Stimulated activated memory B cell treated with anti-CD40 and anti-IgM and Interleukin-4, amounts not matched to agents 10 μg/mL and 1 μg/mL and 100 μg/mL, for 72 hours (primary cell): ENCODE measurements at regions not wholly inside any gene's neighbourhood (a gene's known extent, or its start where the extent isn't known, plus 50 kb on each side); places are given as distances from the start of the nearest gene placed in this dataset.
"Not testable (repeated sequence)": the region's sequence is repeated elsewhere in the genome, so short reads cannot be mapped to it uniquely, and the experiment has no call there.

Source experiments
- ATAC-seq: fragments of 150-1000 bp; cut with Tn5 transposase; 2 replicates; pipeline ENCODE4 v1.10.0; 2021
- H3K27ac Mint-ChIP-seq: one replicate; pipeline ENCODE4 v1.8.0; 2022; ENCODE audit warnings: mild to moderate bottlenecking, mixed read lengths
- H3K27me3 Mint-ChIP-seq: one replicate; pipeline ENCODE4 v1.8.0; 2022; ENCODE audit warnings: mixed read lengths
- H3K36me3 Mint-ChIP-seq: one replicate; pipeline ENCODE4 v1.8.0; 2022; ENCODE audit warnings: mixed read lengths
- H3K4me1 Mint-ChIP-seq: one replicate; pipeline ENCODE4 v1.8.0; 2022; ENCODE audit warnings: mixed read lengths
- H3K4me3 Mint-ChIP-seq: one replicate; pipeline ENCODE4 v1.8.0; 2022; ENCODE audit warnings: mild to moderate bottlenecking, moderate library complexity, mixed read lengths
- H3K9me3 Mint-ChIP-seq: one replicate; pipeline ENCODE4 v1.8.0; 2022; ENCODE audit warnings: mixed read lengths

DNA sequence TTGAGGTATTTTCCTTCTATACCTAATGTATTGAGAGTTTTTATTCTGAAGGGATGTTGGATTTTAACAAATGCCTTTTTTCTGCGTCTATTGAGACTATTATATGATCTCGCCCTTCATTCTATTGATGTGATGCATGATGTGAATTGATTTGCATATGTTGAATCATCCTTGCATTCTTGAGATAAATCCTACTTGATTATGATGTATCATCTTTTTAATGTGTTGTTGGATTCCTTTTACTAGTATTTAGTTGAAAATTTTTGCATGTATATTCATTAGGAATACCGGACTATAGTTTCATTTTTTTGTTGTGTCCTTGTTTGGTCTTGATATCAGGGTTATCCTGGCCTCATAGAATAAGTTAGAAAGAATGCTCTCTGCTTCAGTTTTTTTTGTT, 169.7 kb downstream of the NPR3 start:
- Mint-ChIP-seq H3K4me3 (no peak overlapping the region), H3K9me3 (peaks cover 32% of the 10 kb centered on the region), H3K4me1 (no peaks in the 10 kb centered on the region), H3K36me3 (no peaks in the 10 kb centered on the region), H3K27me3 (no peaks in the 10 kb centered on the region), H3K27ac (no peak overlapping the region)
- ATAC-seq: no peak

DNA sequence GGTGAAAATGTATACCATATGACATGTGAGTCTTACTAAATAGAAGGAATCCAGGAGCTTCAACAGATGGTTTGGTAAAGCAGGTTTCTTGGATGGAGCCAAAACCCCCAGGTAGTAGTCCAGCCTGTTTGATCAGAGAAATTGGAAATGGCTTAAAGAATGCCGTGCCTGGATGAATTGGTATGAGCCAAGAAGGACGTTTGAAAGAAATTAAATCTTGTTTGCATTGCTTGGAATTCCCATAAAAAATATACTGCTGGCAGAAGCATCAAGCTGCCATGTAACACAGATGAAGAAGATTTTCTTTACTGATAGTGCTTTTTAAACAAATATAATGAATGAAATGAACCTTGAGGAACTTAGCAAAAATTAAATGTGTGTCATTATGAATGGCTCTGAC, 176.3 kb downstream of the NPR3 start:
- Mint-ChIP-seq H3K27ac (no peak overlapping the region), H3K9me3 (peaks cover 12% of the 10 kb centered on the region), H3K27me3 (no peaks in the 10 kb centered on the region), H3K4me3 (no peak overlapping the region), H3K36me3 (no peaks in the 10 kb centered on the region), H3K4me1 (no peaks in the 10 kb centered on the region)
- no peak for ATAC-seq

DNA sequence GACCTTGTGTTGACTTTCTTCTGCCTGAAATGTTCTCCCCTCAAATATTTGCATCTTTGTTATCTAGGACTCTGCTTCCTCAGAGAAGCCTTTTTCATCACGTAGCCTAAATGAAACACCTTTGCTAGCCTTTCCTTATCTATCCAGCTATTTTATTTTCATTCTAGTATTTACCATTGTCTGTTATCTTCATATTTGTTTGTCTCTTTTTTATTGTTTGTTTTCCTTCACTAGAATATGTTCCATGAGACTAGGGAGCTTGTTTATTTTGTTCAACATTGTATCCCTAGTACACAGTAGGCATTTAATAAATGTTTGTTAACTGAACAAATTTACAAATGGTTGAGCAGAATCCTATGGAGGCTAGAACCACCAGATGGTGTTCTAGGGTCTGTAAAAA, 178.0 kb downstream of the NPR3 start:
- no peaks in the 10 kb centered on the region for H3K27me3 Mint-ChIP-seq
- peaks cover 6% of the 10 kb centered on the region for H3K9me3 Mint-ChIP-seq
- no peaks in the 10 kb centered on the region for H3K36me3 Mint-ChIP-seq
- H3K27ac Mint-ChIP-seq: no peak overlapping the region
- no peaks in the 10 kb centered on the region for H3K4me1 Mint-ChIP-seq
- no peak overlapping the region for H3K4me3 Mint-ChIP-seq
- ATAC-seq: no peak

GRCh38 chr5:32903613-32904012, 192.5 kb downstream of the NPR3 start:
- H3K27ac Mint-ChIP-seq: no peak overlapping the region
- no peak for ATAC-seq
- H3K4me3 Mint-ChIP-seq: no peak overlapping the region
- no peaks in the 10 kb centered on the region for H3K27me3 Mint-ChIP-seq
- H3K4me1 Mint-ChIP-seq: no peaks in the 10 kb centered on the region
- peaks cover 3% of the 10 kb centered on the region for H3K9me3 Mint-ChIP-seq
- H3K36me3 Mint-ChIP-seq: no peaks in the 10 kb centered on the region

- no peak overlapping the region for H3K4me3 Mint-ChIP-seq
- no peaks in the 10 kb centered on the region for H3K36me3 Mint-ChIP-seq
- H3K4me1 Mint-ChIP-seq: no peaks in the 10 kb centered on the region
- no peaks in the 10 kb centered on the region for H3K27me3 Mint-ChIP-seq
- no peak for ATAC-seq
- H3K27ac Mint-ChIP-seq: no peak overlapping the region
- peaks cover 9% of the 10 kb centered on the region for H3K9me3 Mint-ChIP-seq
These were observed 197.5 kb downstream of the NPR3 start for GRCh38 chr5:32908641-32909040.

- Mint-ChIP-seq H3K36me3 (no peaks in the 10 kb centered on the region), H3K4me3 (no peak overlapping the region), H3K9me3 (peaks cover 10% of the 10 kb centered on the region), H3K27me3 (no peaks in the 10 kb centered on the region), H3K27ac (no peak overlapping the region), H3K4me1 (no peaks in the 10 kb centered on the region)
- no peak for ATAC-seq
These were observed 198.1 kb downstream of the NPR3 start for GRCh38 chr5:32909207-32909606.

DNA sequence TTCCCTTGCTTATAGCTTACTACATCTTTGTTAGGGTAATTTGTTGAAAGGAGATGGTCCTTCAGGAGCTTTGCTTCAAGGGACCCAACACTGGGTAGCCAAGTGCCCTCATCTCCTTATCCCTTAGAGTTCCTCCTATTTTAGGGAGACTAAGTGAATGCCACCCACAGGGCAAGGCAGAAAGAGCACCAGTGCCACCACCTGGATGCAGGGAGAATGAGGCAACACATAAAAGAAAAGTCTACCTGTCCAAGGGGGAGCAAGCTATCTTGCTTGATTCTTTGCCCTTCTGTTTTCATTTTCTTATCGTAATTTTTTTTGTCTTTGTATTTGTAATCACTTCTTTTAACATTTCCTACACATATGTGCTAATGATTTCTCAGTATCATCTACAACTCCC, 205.5 kb downstream of the NPR3 start:
- Mint-ChIP-seq H3K4me3 (no peak overlapping the region), H3K36me3 (no peaks in the 10 kb centered on the region), H3K27me3 (no peaks in the 10 kb centered on the region), H3K9me3 (peaks cover 5% of the 10 kb centered on the region), H3K27ac (no peak overlapping the region), H3K4me1 (no peaks in the 10 kb centered on the region)
- ATAC-seq: no peak

DNA sequence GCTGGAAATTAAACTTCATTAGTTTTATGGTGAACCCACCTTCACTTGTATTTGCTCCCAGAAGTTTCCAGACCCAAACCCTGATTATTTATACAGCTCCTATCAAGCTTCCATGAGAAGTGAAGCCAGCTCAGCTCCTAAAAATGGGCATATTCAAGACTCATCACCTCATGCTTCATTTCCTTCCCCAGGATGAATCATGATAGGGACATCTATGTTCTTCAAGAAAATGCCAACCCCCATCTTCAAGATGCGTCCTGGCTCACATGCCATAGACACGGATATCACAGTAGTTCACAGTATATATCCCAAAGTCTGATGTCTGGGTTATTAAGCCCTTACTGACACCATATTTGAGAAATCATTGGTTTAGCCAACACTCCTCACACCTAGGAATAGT, 217.6 kb downstream of the NPR3 start:
- no peaks in the 10 kb centered on the region for H3K4me1 Mint-ChIP-seq
- no peaks in the 10 kb centered on the region for H3K36me3 Mint-ChIP-seq

DNA sequence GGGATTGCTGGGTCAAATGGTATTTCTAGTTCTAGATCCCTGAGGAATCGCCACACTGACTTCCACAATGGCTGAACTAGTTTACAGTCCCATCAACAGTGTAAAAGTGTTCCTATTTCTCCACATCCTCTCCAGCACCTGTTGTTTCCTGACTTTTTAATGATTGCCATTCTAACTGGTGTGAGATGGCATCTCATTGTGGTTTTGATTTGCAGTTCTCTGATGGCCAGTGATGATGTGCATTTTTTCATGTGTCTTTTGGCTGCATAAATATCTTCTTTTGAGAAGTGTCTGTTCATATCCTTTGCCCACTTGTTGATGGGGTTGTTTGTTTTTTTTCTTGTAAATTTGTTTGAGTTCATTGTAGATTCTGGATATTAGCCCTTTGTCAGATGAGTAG, 220.3 kb downstream of the NPR3 start:
- H3K9me3 Mint-ChIP-seq: not testable (repeated sequence)

More for the DNA sequence above, 217.6 kb downstream of the NPR3 start:
- Mint-ChIP-seq H3K4me3 (no peak overlapping the region), H3K9me3 (peaks cover 3% of the 10 kb centered on the region), H3K27ac (no peak overlapping the region), H3K27me3 (no peaks in the 10 kb centered on the region)
- no peak for ATAC-seq

GRCh38 chr5:32932241-32932935, 221.3 kb downstream of the NPR3 start:
- H3K4me3 Mint-ChIP-seq: no peak overlapping the region
- H3K27ac Mint-ChIP-seq: no peak overlapping the region
- no peaks in the 10 kb centered on the region for H3K27me3 Mint-ChIP-seq
- no peaks in the 10 kb centered on the region for H3K36me3 Mint-ChIP-seq
- H3K4me1 Mint-ChIP-seq: no peaks in the 10 kb centered on the region
- no peaks in the 10 kb centered on the region for H3K9me3 Mint-ChIP-seq
- ATAC-seq: no peak

More for the DNA sequence above, 220.3 kb downstream of the NPR3 start:
- H3K4me3 Mint-ChIP-seq, H3K36me3 Mint-ChIP-seq, ATAC-seq, H3K27ac Mint-ChIP-seq, H3K27me3 Mint-ChIP-seq, H3K4me1 Mint-ChIP-seq: not testable (repeated sequence)

GRCh38 chr5:32933692-32934091, 222.6 kb downstream of the NPR3 start:
- Mint-ChIP-seq H3K27ac (no peak overlapping the region), H3K36me3 (no peaks in the 10 kb centered on the region), H3K4me1 (no peaks in the 10 kb centered on the region), H3K27me3 (no peaks in the 10 kb centered on the region), H3K4me3 (no peak overlapping the region), H3K9me3 (no peaks in the 10 kb centered on the region)
- ATAC-seq: no peak

DNA sequence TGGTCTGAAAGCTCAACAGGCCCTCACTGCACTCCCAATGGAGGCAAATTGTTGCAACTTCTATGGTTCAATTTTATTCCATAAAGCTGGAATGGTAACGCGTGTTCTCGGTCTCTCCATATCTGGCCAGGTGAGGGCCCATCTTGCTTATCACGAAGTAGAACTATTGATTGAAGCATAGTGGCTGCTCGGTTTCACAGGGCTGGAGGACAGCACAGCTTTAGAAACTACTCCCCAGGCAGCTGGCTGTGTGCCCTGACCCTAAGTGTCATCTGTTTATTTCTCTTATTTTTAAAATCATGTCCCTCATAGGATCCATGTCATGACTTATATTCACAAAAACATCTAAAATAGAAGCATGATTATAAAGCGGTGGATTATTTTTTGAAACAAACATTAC, 223.4 kb downstream of the NPR3 start:
- Mint-ChIP-seq H3K4me3 (no peak overlapping the region), H3K4me1 (no peaks in the 10 kb centered on the region), H3K27ac (no peak overlapping the region), H3K9me3 (no peaks in the 10 kb centered on the region), H3K36me3 (no peaks in the 10 kb centered on the region), H3K27me3 (no peaks in the 10 kb centered on the region)
- ATAC-seq: no peak

GRCh38 chr5:32935283-32935682, 224.2 kb downstream of the NPR3 start:
- H3K9me3 Mint-ChIP-seq: no peaks in the 10 kb centered on the region
- H3K27ac Mint-ChIP-seq: no peak overlapping the region
- no peaks in the 10 kb centered on the region for H3K27me3 Mint-ChIP-seq
- H3K4me1 Mint-ChIP-seq: no peaks in the 10 kb centered on the region
- H3K4me3 Mint-ChIP-seq: no peak overlapping the region
- H3K36me3 Mint-ChIP-seq: no peaks in the 10 kb centered on the region
- ATAC-seq: no peak

GRCh38 chr5:32936329-32936728, 225.2 kb downstream of the NPR3 start:
- no peaks in the 10 kb centered on the region for H3K9me3 Mint-ChIP-seq
- no peak for ATAC-seq
- H3K36me3 Mint-ChIP-seq: no peaks in the 10 kb centered on the region
- H3K4me1 Mint-ChIP-seq: no peaks in the 10 kb centered on the region
- no peaks in the 10 kb centered on the region for H3K27me3 Mint-ChIP-seq
- H3K27ac Mint-ChIP-seq: no peak overlapping the region
- H3K4me3 Mint-ChIP-seq: no peak overlapping the region

DNA sequence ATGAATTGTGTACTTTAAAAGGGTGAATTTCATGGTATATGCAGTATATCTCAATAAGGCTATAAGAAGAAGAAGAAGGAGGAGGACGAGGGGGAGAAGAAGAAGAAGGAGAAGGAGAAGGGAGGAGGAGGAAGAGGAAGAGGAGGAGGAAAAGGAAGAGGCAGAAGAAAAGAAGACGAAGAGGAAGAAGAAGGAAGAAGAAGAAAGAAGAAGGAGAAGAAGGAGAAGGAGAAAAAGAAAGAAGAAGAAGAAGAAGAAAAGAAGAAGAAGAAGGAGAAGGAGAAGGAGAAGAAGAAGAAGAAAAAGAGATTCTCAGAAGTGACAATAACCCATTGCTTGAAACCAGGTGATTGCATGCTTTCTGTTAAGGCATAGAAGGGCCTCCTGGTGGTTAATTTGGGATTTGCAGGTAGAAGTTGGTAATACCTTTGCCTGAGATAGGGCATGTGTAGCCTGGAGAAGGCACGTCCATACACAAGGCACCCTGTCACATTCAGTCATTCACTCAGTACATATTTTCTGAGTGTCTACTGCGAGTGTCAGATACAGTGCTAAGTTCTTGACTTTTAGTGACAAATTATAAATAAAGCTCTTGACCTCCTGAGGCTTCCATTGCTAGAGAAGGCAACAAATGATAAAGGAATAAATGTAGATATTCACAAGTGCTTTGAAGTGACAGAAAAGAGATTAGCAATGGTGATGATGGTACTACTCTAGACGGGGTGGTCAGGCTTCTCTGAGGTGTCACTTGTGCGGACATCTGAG, 231.3 kb downstream of the NPR3 start:
- H3K36me3 Mint-ChIP-seq: no peaks in the 10 kb centered on the region
- no peaks in the 10 kb centered on the region for H3K4me1 Mint-ChIP-seq
- H3K9me3 Mint-ChIP-seq: peaks cover 6% of the 10 kb centered on the region
- no peaks in the 10 kb centered on the region for H3K27me3 Mint-ChIP-seq
- no peak overlapping the region for H3K27ac Mint-ChIP-seq
- ATAC-seq: no peak
- H3K4me3 Mint-ChIP-seq: no peak overlapping the region

DNA sequence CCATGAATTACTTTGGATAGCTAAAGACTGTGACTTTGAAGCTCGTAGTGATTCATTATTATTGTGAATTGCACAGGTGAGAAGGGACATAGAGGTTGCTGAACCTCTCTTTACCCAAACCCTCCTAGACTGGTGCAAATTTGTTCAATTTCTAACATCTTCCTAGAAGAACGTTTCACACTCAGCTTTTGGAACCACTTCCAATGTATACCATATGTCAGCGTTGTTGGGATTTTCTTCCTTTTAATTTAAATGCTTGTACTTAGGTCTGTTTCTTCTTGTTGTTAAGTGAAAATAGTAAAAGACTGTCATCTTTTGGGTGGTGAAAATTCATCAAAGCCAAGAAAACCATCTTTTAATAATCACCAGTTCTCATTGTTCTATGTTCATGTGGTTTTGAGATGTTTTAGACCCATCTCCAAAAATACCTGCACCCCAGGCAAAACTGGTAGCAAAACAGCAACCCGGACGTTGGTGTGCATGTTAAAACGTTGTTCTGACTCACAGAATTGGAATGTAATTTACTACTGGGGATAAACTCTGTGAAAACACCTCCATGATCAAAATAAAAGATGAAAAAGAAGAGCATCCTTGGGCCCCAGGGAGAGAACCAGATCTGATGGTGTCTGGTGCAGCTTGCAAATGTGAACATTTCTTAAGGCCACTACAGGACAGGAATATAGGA, 238.3 kb downstream of the NPR3 start:
- Mint-ChIP-seq H3K9me3 (peaks cover 5% of the 10 kb centered on the region), H3K4me3 (no peak overlapping the region), H3K27me3 (no peaks in the 10 kb centered on the region), H3K4me1 (no peaks in the 10 kb centered on the region), H3K36me3 (no peaks in the 10 kb centered on the region), H3K27ac (no peak overlapping the region)
- ATAC-seq: no peak
